HCT116 (cell line): ENCODE measurements at regions not wholly inside any gene's neighbourhood (a gene's known extent, or its start where the extent isn't known, plus 50 kb on each side); places are given as distances from the start of the nearest gene placed in this dataset.

Experiments
- ATAC-seq: fragments of 200-7000 bp; cut with Tn5 transposase; 2 replicates; pipeline ENCODE4 v1.9.1; 2020; ENCODE audit warnings: mild to moderate bottlenecking, moderate library complexity
- BruUV-seq: library from RNA; stranded (reverse); fragments of 400-500 nt; replicated peaks from 2 replicates; lab custom pipeline; 2021; lab: Mats Ljungman, UMichigan
- CTCF ChIA-PET: fragments of 300-600 bp; sonication (Branson Sonifier 250); formaldehyde crosslinking; loops from one replicate; lab custom pipeline; 2021; ENCODE audit warnings: antibody characterized with exemption; lab: Charles Lee
- POLR2A ChIA-PET: fragments of 300-600, 350-600 bp; sonication (Branson Sonifier 250); formaldehyde crosslinking; loops from one replicate; lab custom pipeline; 2021; ENCODE audit warnings: antibody characterized with exemption; lab: Charles Lee
- RAD21 ChIA-PET, 2 experiments: fragments of 300-600 bp; sonication (Branson Sonifier 250); formaldehyde crosslinking; loops; one replicate each; lab custom pipeline; 2023; ENCODE audit warnings: low total read pairs in 2 of 2; ENCODE audit not compliant: uncharacterized antibody in 2 of 2, unreplicated experiment in 2 of 2, low non-redundant PET in 1 of 2; lab: Charles Lee
- DNase-seq: peaks from one replicate; pipeline ENCODE4 v3.0.0-alpha.2; 2010; ENCODE audit warnings: low read depth, low spot score
- H2AFZ ChIP-seq: fragments of 200-600 bp; shearing (Covaris generic), sonication (generic); 2 replicates; pipeline ENCODE4 v1.6.1; 2017; ENCODE audit warnings: low read depth, mixed run types, mixed read lengths, antibody characterized with exemption, low read length; ENCODE audit not compliant: poor library complexity, severe bottlenecking
- H3K27ac ChIP-seq: 2 replicates; pipeline ENCODE4 v1.5.1; 2012; ENCODE audit warnings: low read depth, low read length
- H3K27me3 ChIP-seq: fragments of 200-600 bp; sonication (generic); 2 replicates; pipeline ENCODE4 v1.6.1; 2016; ENCODE audit warnings: mixed run types, low read length, mixed read lengths; ENCODE audit not compliant: insufficient read depth
- H3K36me3 ChIP-seq, 2 experiments: fragments of 200-500 bp in 1 of 2; fragments of 200-600 bp in 1 of 2; sonication (Bioruptor generic) in 1 of 2; sonication (generic) in 1 of 2; 2 replicates each; pipeline versions ENCODE4 v1.5.1 to v1.6.1; 2014 to 2016; ENCODE audit warnings: low read length in 2 of 2, inconsistent platforms in 1 of 2, mixed read lengths in 1 of 2, mixed run types in 1 of 2; ENCODE audit not compliant: insufficient read depth in 2 of 2, control insufficient read depth in 1 of 2
- H3K4me1 ChIP-seq, 2 experiments: fragments of 200-600 bp in 1 of 2; sonication (generic) in 1 of 2; 2 replicates each; pipeline versions ENCODE4 v1.5.1 to v1.6.1; 2012 to 2017; ENCODE audit warnings: low read length in 2 of 2, inconsistent platforms in 1 of 2, mild to moderate bottlenecking in 1 of 2, mixed read lengths in 1 of 2, mixed run types in 1 of 2, moderate library complexity in 1 of 2; ENCODE audit not compliant: insufficient read depth in 2 of 2, control insufficient read depth in 1 of 2
- H3K4me2 ChIP-seq: fragments of 200-600 bp; sonication (generic); 2 replicates; pipeline ENCODE4 v1.6.1; 2017; ENCODE audit warnings: mixed run types, low read length, mixed read lengths
- H3K4me3 ChIP-seq, 2 experiments: fragments of 200-600 bp in 1 of 2; sonication (generic) in 1 of 2; replicated peaks in 1 of 2; 2 replicates each; pipeline ENCODE4 v1.5.1; 2011 to 2016; ENCODE audit warnings: low read length in 2 of 2, control low read depth in 1 of 2, low read depth in 1 of 2, mild to moderate bottlenecking in 1 of 2, mixed read lengths in 1 of 2, mixed run types in 1 of 2
- H3K79me2 ChIP-seq: fragments of 200-600 bp; sonication (generic); 2 replicates; pipeline ENCODE4 v1.6.1; 2017; ENCODE audit warnings: mild to moderate bottlenecking, mixed run types, low read length, moderate library complexity, mixed read lengths; ENCODE audit not compliant: insufficient read depth
- H3K9ac ChIP-seq: fragments of 200-600 bp; sonication (generic); 2 replicates; pipeline ENCODE4 v1.6.1; 2016; ENCODE audit warnings: low read length, mixed read lengths
- H3K9me2 ChIP-seq: fragments of 200-600 bp; sonication (generic), shearing (Covaris generic); 2 replicates; pipeline ENCODE4 v1.6.1; 2017; ENCODE audit warnings: mixed run types, mild to moderate bottlenecking, moderate library complexity; ENCODE audit not compliant: insufficient read depth
- H3K9me3 ChIP-seq, 2 experiments: fragments of 200-500 bp in 1 of 2; fragments of 200-600 bp in 1 of 2; sonication (Bioruptor generic) in 1 of 2; sonication (generic) in 1 of 2; 2 replicates each; pipeline ENCODE4 v1.6.1; 2014 to 2017; ENCODE audit warnings: low read length in 2 of 2, mixed read lengths in 2 of 2, inconsistent platforms in 1 of 2, low read depth in 1 of 2, mild to moderate bottlenecking in 1 of 2, mixed run types in 1 of 2, moderate library complexity in 1 of 2; ENCODE audit not compliant: control insufficient read depth in 1 of 2, insufficient read depth in 1 of 2
- H4K20me1 ChIP-seq: fragments of 200-600 bp; sonication (generic), shearing (Covaris generic); 2 replicates; pipeline ENCODE4 v1.6.1; 2017; ENCODE audit warnings: mixed run types, mild to moderate bottlenecking, moderate library complexity; ENCODE audit not compliant: insufficient read depth
- CBX3 ChIP-seq: IDR thresholded peaks from 2 replicates; pipeline ENCODE4 v1.6.1; 2012; ENCODE audit warnings: low read depth
- CEBPB ChIP-seq: IDR thresholded peaks from 2 replicates; pipeline ENCODE4 v1.6.1; 2012; ENCODE audit warnings: low read depth
- ELF1 ChIP-seq: IDR thresholded peaks from 2 replicates; pipeline ENCODE4 v1.6.1; 2012; ENCODE audit warnings: low read depth, borderline replicate concordance
- FOSL1 ChIP-seq: IDR thresholded peaks from 2 replicates; pipeline ENCODE4 v1.6.1; 2012; ENCODE audit warnings: low read depth
- JUND ChIP-seq: IDR thresholded peaks from 2 replicates; pipeline ENCODE4 v1.6.1; 2012
- RAD21 ChIP-seq: IDR thresholded peaks from 2 replicates; pipeline ENCODE4 v1.6.1; 2012; ENCODE audit warnings: low read depth, mild to moderate bottlenecking
- SIN3A ChIP-seq: IDR thresholded peaks from 2 replicates; pipeline ENCODE4 v1.6.1; 2012; ENCODE audit warnings: low read depth
- SP1 ChIP-seq: IDR thresholded peaks from 2 replicates; pipeline ENCODE4 v1.6.1; 2012; ENCODE audit warnings: low read depth
- TCF7L2 ChIP-seq: IDR thresholded peaks from 2 replicates; pipeline ENCODE4 v1.7.0; 2011; ENCODE audit warnings: borderline replicate concordance, inconsistent platforms; ENCODE audit not compliant: insufficient read depth, insufficient read length; ENCODE audit errors: extremely low read depth
- ZNF274 ChIP-seq: fragments of 200-500 bp; sonication (Bioruptor generic); IDR thresholded peaks from 2 replicates; pipeline ENCODE4 v1.6.1; 2014; ENCODE audit warnings: mild to moderate bottlenecking, low read depth, low read length, inconsistent platforms
- intact Hi-C: fragments of 100-400 bp; cut with micrococcal nuclease; formaldehyde crosslinking; loops from 2 replicates; pipeline ENCODE4 v1.10.0; 2022
- TF ChIP-seq, protein P1 (sequence below): IDR thresholded peaks from 2 replicates; pipeline ENCODE4 v1.6.1; 2012

GRCh38 chr1:22321917-22322316, 129.7 kb upstream of the ZBTB40 start (continued):
- TF ChIP-seq SIN3A (no peak), TCF7L2 (no peak), JUND (no peak), ZNF274 (no peak), SP1 (no peak), CEBPB (no peak), FOSL1 (no peak), ELF1 (no peak), RAD21 (no peak)
- TF ChIP-seq, protein P1, sequence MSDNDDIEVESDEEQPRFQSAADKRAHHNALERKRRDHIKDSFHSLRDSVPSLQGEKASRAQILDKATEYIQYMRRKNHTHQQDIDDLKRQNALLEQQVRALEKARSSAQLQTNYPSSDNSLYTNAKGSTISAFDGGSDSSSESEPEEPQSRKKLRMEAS: no peak

GRCh38 chr1:22323141-22323845, 128.4 kb upstream of the ZBTB40 start:
- POLR2A ChIA-PET: no interaction called here
- DNase-seq (no peak), ATAC-seq (no peak)
- RAD21 ChIA-PET: no interaction called here
- no peaks in the 10 kb centered on the region for H3K27me3 ChIP-seq
- H3K4me1 ChIP-seq: no peaks in the 10 kb centered on the region
- no peaks in the 10 kb centered on the region for H3K9me2 ChIP-seq
- H2AFZ ChIP-seq: no peak overlapping the region
- CTCF ChIA-PET: no interaction called here
- no peaks in the 10 kb centered on the region for H3K36me3 ChIP-seq
- no TSS peak for BruUV-seq
- no peak overlapping the region for H3K4me2 ChIP-seq
- intact Hi-C loops: no loop called here
- no peaks in the 10 kb centered on the region for H3K79me2 ChIP-seq
- no peaks in the 10 kb centered on the region for H3K9me3 ChIP-seq
- no peak overlapping the region for H3K9ac ChIP-seq
- no peak overlapping the region for H3K27ac ChIP-seq
- no peak for TF ChIP-seq CBX3
- H4K20me1 ChIP-seq: no peaks in the 10 kb centered on the region
- no peak overlapping the region for H3K4me3 ChIP-seq
